Lung (tissue), 11 donors: ENCODE measurements at regions not wholly inside any gene's neighbourhood (a gene's known extent, or its start where the extent isn't known, plus 50 kb on each side); places are given as distances from the start of the nearest gene placed in this dataset.

ENCODE experiments used
- ATAC-seq: fragments of 200-7000 bp; cut with Tn5 transposase; one replicate; pipeline ENCODE4 v1.9.1; 2020; ENCODE audit warnings: moderate number of reproducible peaks; ENCODE audit not compliant: insufficient read depth, low FRiP score
- DNase-seq, 3 donors: peaks; one replicate each; pipeline ENCODE4 v3.0.0-alpha.2; 2013 to 2017
- H3K27ac ChIP-seq, 2 donors: one replicate each; pipeline ENCODE4 v1.5.1; 2013; ENCODE audit warnings: mild to moderate bottlenecking in 2 of 2, moderate library complexity in 2 of 2, control low read depth in 1 of 2, inconsistent platforms in 1 of 2, low read depth in 1 of 2, low read length in 1 of 2
- H3K27me3 ChIP-seq, 3 donors: one replicate each; pipeline ENCODE4 v1.5.1; 2013; ENCODE audit warnings: low read length in 2 of 3; ENCODE audit not compliant: control insufficient read depth in 3 of 3, insufficient read depth in 3 of 3
- H3K36me3 ChIP-seq, 4 donors: one replicate each; pipeline ENCODE4 v1.5.1; 2013; ENCODE audit warnings: low read length in 4 of 4, mild to moderate bottlenecking in 1 of 4, moderate library complexity in 1 of 4; ENCODE audit not compliant: control insufficient read depth in 4 of 4, insufficient read depth in 4 of 4
- H3K4me1 ChIP-seq, 5 donors: one replicate each; pipeline ENCODE4 v1.5.1; 2013; ENCODE audit warnings: low read length in 5 of 5, mild to moderate bottlenecking in 2 of 5, moderate library complexity in 1 of 5; ENCODE audit not compliant: control insufficient read depth in 5 of 5, insufficient read depth in 5 of 5
- H3K4me3 ChIP-seq: one replicate; pipeline ENCODE4 v1.5.1; 2013; ENCODE audit warnings: mild to moderate bottlenecking, control low read depth, moderate library complexity
- H3K9ac ChIP-seq, 2 donors: one replicate each; pipeline ENCODE4 v1.5.1; 2013; ENCODE audit warnings: low read length in 2 of 2, control low read depth in 1 of 2; ENCODE audit not compliant: insufficient read depth in 1 of 2
- H3K9me3 ChIP-seq, 4 donors: one replicate each; pipeline ENCODE4 v1.5.1; 2013; ENCODE audit warnings: low read length in 3 of 4, mild to moderate bottlenecking in 1 of 4, moderate library complexity in 1 of 4; ENCODE audit not compliant: control insufficient read depth in 4 of 4, insufficient read depth in 3 of 4
- WGBS, 2 donors: extraction: QIAGEN DNeasy Blood & Tissue Kit; methylation state at CpG; one replicate each; pipeline ENCODE4 v1.1.7; 2013; 5-methylcytosine and 5-hydroxymethylcytosine counted together
- TF ChIP-seq, protein P1 (sequence below): IDR thresholded peaks from 2 replicates; pipeline ENCODE4 v1.5.1; 2012; ENCODE audit warnings: mild to moderate bottlenecking; ENCODE audit errors: control extremely low read depth, extremely low read depth
- donor health status: control.
- donor health status: control.
- donor health status: Bipolar disorder and iron deficiency.
- donor health status: healthy.
- donor health status: DM: yes; HTN: yes; CAD: no.

DNA sequence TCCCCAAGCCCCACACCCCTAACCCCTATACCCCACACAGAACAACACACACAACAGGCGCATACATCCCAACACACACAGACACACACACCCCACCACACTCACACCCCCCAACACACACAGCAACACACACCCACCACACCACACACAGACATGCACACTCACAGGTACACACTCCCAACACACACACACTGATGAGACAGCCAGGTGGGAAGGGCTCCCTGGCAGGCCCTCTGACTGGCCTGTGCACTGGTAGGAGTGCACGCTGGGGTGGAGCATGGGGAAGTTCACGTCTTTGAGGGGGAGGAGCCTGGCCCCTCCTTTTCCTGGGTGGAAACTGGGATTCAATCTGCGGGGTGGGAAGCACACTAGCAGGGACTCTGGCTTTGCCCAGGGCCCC is 116.7 kb downstream of the RHOU start:
- Histone ChIP-seq H3K4me3 (no peak overlapping the region), H3K27ac (no peak overlapping the region), H3K9ac (no peak overlapping the region), H3K36me3 (no peaks in the 10 kb centered on the region), H3K27me3 (no peaks in the 10 kb centered on the region), H3K4me1 (peaks cover 0 to 13% (median 5%) of the 10 kb centered on the region in 5 donors), H3K9me3 (peaks cover 0 to 2% (median 0%) of the 10 kb centered on the region in 4 donors)
- WGBS, 2 donors = 38 to 58% methylated on average over 4 of the region's 4 CpGs
- DNase-seq (no peak), ATAC-seq (peak; percentile 32)
- TF ChIP-seq, protein P1, sequence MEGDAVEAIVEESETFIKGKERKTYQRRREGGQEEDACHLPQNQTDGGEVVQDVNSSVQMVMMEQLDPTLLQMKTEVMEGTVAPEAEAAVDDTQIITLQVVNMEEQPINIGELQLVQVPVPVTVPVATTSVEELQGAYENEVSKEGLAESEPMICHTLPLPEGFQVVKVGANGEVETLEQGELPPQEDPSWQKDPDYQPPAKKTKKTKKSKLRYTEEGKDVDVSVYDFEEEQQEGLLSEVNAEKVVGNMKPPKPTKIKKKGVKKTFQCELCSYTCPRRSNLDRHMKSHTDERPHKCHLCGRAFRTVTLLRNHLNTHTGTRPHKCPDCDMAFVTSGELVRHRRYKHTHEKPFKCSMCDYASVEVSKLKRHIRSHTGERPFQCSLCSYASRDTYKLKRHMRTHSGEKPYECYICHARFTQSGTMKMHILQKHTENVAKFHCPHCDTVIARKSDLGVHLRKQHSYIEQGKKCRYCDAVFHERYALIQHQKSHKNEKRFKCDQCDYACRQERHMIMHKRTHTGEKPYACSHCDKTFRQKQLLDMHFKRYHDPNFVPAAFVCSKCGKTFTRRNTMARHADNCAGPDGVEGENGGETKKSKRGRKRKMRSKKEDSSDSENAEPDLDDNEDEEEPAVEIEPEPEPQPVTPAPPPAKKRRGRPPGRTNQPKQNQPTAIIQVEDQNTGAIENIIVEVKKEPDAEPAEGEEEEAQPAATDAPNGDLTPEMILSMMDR = no peak

DNA sequence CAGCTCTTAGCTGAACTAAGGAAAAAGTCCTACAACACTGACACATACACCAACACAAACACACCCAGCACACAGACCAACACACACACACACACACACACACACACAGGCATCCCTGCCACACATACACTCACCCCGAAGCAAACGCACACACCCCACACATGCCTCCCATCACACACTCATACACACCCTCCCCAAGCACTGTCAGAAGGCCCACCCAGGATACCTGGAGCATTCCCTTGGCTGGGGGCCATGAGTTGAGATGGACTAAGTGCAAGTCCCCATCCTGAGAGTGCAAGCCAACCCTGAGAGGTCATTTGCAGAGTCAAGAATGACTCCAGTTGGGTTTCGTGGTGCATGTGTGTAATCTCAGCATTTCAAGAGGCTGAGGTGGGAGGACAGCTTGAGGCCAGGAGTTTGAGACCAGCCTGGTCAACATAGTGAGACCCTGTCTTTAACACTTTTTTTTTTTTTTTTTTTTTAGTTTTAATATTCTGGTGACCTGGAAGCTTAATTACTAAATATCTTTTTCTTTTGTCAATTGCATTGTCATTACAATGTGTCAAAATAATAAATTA is 117.3 kb downstream of the RHOU start:
- ATAC-seq = no peak
- Histone ChIP-seq H3K9ac (no peak overlapping the region), H3K9me3 (peaks cover 0 to 2% (median 0%) of the 10 kb centered on the region in 4 donors), H3K4me1 (peaks cover 0 to 13% (median 5%) of the 10 kb centered on the region in 5 donors), H3K27ac (no peak overlapping the region), H3K4me3 (no peak overlapping the region), H3K36me3 (no peaks in the 10 kb centered on the region), H3K27me3 (no peaks in the 10 kb centered on the region)
- TF ChIP-seq, protein P1 = no peak
- no peak for DNase-seq
- WGBS, 2 donors = 95 to 97% methylated on average over 3 of the region's 3 CpGs

DNA sequence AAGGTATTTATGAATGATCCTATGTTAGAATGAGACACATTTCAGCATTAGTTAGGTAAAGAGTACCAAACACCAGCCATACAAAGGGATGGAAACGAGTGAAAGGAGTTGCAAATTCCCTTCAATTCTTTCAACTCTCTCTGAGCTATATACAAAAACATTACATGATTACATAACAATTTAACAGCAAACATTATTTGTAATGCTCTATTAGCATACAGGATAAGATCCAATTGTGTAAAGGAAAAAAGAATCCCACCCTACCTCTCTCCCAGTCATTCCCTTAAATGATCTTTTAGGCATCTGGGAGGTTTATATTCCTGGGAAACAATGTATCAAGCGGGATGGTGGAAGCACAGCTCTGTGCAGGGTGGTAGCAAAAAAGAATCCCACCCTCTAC is 117.9 kb downstream of the RHOU start:
- DNase-seq (no peak), ATAC-seq (no peak)
- H3K9me3 ChIP-seq = peaks cover 0 to 2% (median 0%) of the 10 kb centered on the region in 4 donors
- H3K36me3 ChIP-seq = no peaks in the 10 kb centered on the region
- H3K4me3 ChIP-seq = no peak overlapping the region
- TF ChIP-seq, protein P1 = no peak
- no peak overlapping the region for H3K27ac ChIP-seq
- WGBS, 2 donors = 87 to 92% methylated on average over 2 of the region's 2 CpGs
- no peaks in the 10 kb centered on the region for H3K27me3 ChIP-seq
- H3K9ac ChIP-seq = no peak overlapping the region
- H3K4me1 ChIP-seq = peaks cover 0 to 13% (median 5%) of the 10 kb centered on the region in 5 donors

DNA sequence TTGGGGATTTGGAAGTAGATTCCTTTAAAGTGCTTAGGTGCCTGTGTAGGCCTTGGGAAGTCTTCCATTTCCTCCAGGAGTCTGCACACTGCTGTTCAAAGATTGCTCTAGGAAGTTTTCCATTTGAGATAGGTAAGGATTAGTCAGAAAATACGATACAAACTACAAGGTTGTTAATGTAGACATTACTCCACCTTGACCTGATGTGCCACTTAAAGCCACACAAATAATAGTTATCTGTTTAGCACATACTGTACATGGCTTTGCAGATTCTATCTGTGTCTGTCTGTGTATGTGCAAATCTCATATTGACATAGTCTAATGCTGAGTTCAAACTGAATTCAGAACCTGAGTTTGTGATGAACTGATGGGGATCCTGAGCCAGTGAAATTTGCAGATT is 118.4 kb downstream of the RHOU start:
- Histone ChIP-seq H3K4me3 (no peak overlapping the region), H3K9me3 (peaks cover 0 to 2% (median 0%) of the 10 kb centered on the region in 4 donors), H3K9ac (no peak overlapping the region), H3K27ac (no peak overlapping the region), H3K36me3 (no peaks in the 10 kb centered on the region), H3K27me3 (no peaks in the 10 kb centered on the region), H3K4me1 (peaks cover 0 to 13% (median 5%) of the 10 kb centered on the region in 5 donors)
- ATAC-seq (no peak), DNase-seq (no peak)
- 90 to 91% methylated on average over 1 of the region's 1 CpG for WGBS, 2 donors
- TF ChIP-seq, protein P1 = no peak
